Islet of Langerhans (tissue), 1 donor: ENCODE measurements at regions not wholly inside any gene's neighbourhood (a gene's known extent, or its start where the extent isn't known, plus 50 kb on each side); places are given as distances from the start of the nearest gene placed in this dataset.
"Not testable (repeated sequence)": the region's sequence is repeated elsewhere in the genome, so short reads cannot be mapped to it uniquely, and the experiment has no call there.

Source experiments
- FAIRE-seq: peaks from one replicate; lab custom pipeline; 2011; peaks lifted over from hg19 to GRCh38; lab: Jason Lieb, UNC

DNA sequence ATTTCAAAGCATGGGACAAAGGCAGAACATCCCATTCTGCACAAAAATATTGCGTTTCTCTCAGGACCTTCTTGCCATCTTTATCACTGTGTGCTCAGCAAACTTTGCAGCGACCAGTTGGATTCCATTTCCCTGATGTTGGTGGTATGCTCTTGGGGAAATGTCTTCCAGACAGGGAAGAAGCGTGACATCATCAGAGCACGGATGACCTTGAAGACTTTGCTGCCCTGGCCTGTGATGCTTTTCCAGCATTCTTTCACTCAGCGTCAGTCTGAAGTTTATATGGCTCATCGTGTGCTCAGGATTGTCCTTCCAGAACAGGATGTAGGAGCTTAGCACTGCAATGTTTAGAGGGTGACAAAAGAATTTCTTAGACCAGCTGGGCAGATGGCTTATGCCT lies 131.4 kb upstream of the F3 start:
- FAIRE-seq, result no peak

DNA sequence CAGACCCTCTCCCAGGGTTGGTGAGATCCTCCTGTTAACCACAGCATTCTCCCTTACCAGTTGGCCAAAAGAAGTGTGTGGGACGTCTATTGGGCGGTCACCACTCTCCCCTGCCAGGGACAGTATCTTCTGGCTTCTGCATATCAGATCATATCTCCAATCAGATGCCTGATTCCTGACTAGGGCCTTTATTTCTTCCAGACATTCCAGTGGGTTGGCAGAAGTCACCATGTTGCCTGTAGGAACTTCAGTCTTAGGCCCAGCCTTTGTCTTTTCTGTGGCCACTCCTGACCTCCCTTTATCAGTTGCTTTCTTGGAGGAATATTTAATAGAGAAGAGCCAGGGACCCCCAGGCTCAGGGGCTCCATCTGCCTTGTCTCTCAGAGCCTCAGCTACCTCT lies 130.4 kb upstream of the F3 start:
- FAIRE-seq, result no peak

DNA sequence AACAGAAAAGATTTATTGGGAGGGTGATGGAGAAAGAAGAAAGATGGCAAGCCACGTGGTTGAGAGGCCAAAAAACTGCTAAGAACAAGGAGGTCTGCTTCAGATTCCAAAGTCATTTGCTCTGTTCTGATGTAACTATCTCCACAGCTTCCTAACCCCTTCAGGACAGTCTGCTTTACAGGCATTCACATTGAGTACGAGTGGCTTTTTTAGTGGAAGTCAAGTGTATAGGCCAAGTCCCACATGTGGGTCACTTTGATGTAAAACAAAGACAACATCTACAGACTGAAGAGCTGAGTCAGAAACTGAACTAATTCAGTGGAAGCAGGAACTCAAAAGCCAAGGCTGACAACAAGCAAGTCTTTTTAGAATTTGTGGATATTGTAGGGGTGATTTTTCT lies 128.7 kb upstream of the F3 start:
- FAIRE-seq, result no peak

DNA sequence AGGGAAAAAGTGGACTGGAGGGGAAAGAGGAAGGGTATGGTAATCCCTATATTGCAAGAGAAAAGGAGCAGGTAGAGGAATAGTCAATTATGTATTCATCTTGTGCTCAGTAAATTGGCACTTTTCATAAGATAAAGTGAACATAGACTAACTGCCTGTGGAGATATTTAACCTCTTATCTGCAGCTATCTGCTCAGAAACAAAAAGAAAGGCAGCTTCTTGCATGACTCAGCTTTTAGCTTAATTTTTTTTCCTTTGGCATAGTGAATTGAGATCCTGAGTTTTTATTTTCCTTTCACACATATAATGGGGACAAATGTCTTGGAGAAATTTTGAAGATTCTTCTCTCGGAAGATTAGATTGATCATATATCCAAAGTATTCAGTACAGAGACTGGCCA lies 127.6 kb upstream of the F3 start:
- FAIRE-seq, result no peak

DNA sequence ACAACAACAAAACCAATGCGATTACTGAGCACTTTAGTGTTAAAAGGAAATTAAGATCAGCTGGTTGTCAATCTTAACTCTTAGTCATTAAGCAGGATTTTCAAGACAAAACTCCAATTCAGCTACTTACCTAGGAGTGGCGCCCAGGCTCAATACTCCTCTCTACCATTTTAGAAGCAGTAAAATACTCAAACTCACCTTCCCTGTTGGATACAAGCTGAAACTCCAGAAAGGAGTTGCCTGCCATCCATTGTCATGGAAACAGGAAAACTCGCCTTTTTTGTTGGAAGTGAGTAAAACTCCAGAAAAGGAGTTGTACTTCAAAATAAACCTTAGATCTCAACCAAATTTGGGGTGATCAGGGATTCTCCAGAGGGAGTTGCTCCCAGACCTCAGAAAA lies 127.0 kb upstream of the F3 start:
- no peak for FAIRE-seq

DNA sequence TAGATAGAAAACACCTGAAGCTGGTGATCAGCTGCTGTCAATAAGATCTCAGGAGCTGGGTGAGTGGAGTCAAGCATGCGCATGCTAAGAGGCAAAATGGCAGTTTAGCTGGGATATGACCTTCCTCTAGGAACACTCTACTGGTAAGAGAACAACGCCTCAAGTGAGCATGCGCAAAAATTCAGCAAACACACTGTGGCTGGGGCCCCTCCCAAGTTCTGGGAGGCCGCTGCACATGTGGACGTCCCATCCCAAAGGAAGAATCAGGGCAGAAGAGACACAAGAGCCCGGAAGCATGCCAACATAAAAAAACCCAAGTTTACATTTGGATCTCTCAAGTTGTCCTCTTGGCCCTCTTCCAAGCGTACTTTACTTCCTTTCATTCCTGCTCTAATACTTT lies 126.3 kb upstream of the F3 start:
- FAIRE-seq, result no peak

DNA sequence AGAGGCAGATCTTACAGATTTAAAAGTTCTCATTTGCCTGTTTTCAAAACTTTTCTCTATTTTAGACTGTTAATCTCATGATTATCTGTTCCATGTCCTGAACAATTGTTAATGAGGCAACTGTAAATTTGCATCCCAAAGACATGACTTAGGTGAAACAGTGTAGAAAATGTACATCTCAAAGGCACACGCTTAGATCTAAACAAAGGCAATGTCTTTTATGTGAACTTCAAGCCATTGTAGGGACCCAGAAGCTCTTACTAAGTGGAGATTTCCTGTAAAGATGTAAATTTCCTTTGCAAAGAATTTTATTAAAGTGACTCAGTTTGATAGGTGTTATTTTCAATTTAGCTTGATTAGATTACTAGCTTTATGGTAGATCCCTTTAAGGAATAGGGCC lies 125.2 kb upstream of the F3 start:
- FAIRE-seq, result no peak

DNA sequence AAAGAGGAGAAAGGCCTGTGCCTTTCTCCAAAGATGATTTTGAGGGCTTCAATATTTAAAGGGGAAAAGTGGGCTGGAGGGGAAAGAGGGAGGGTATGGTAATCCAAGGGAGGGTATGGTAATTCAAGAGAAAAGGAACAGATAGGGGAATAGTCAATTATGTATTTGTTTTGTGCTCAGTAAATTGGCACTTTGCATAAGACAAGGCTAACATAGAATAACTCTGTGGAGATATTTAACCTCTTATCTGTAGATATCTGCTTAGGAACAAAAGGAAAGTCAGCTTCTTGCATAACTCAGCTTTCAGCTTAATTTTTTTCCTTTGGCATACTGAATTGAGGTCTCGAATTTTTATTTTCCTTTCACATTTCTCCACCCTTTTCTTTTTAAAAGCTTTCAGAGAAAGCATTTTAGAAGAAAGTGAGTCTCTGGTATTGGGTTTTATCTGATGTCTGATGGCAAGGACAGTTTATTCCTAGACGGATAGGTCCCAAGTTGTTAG lies 119.9 kb upstream of the F3 start:
- FAIRE-seq, result no peak

DNA sequence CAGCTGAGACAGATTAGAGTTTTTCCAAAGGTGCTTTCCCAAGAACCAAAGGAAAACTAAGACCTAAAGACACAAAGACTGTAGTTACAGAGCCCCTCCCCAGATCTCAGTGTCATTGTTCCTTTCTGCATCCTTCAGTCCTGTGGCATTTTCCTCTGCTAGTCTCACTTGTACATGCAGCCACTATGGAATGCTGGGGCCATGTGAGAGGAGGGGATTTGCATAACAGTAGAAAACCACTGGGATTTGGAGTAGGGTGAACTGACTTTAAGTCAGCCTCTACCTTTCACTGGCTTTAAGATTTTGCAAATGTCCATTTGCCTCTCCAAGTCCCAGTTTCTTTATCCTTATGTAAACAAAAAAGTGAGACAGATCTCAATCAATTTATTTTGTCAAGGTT lies 119.4 kb upstream of the F3 start:
- FAIRE-seq, result no peak

DNA sequence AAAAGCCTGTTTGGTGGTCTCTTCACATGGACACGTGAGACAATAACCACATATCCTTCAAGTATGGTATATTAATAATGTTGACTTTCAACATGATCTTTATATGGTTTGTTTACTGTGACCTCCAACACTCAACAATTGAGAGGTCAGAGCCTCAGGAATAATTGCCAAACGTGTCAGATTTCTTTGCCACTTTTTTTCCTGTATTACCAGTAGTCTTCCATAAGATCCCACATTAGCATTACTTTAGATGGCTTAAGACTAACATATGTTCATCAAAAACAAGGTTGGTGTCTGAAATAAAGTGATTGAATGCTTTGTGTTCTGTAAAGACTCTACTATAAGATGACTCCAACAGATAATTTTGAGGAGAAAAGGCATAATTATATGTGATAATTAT lies 118.7 kb upstream of the F3 start:
- FAIRE-seq, result no peak

DNA sequence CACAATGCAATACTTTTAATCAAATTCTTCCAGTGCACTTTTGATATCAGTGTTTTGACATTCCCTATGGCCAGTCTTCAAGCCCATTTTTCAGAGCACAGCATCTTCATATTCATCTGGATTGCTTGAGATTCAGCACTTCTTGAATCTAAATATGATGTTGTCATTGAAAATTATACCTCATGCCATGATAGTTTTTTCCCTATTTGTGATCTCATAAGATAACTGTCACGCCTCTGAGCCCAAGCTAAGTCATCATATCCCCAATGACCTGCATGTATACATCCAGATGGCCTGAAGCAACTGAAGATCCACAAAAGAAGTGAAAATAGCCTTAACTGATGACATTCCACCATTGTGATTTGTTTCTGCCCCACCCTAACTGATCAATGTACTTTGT lies 117.6 kb upstream of the F3 start:
- not testable (repeated sequence) for FAIRE-seq

DNA sequence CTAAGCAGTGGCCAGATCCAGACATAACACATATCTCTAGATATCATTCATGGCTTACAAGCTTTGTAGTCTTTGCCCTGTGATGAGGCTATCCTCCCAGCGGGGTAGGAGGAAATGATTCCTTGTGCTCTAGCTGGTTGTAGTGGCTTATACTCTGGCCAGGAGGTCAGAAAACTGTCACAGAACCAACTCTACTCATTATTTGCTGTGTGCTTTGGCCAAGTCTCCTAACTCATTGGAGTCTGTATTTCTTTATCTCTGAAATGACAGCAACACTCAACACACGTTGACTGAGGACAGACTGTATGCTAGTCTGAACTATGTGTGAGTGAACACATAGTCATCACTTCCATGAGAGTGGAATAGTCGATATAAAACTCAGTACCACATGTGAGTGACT lies 116.7 kb upstream of the F3 start:
- no peak for FAIRE-seq

DNA sequence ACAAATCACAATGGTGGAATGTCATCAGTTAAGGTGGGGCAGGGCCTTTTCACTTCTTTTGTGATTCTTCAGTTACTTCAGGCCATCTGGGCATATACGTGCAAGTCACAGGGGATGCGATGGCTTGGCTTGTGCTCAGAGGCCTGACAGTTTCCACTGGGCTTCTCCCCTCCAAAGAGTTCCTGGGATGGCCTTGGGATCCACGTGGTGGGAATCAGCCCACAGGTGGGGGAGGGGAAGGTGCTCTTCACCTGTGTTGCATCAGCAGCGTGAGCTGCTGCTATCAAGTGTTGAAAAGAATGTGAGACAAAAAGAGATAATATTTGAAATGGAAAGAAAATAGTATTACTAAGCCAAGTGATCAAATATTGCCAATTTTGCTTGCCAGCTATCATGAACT lies 116.2 kb upstream of the F3 start:
- not testable (repeated sequence) for FAIRE-seq

DNA sequence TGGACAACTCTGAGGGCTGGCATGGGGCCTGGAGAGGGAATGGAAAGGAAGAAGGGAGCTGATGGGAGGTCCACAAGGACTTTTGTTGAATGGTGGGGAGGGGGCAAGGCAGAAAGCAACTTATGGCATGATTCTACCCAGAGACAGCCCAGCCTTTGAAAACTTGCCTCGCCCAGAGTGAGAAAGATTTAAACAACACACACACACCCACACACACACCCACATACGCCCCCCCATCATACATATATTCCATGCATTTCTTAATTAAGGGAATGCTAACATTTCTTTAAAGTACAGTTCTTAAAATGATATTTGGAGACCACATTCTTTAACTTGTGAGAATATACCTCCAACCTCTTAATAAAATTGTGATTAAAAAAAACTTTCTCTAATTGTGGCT lies 115.4 kb upstream of the F3 start:
- no peak for FAIRE-seq

DNA sequence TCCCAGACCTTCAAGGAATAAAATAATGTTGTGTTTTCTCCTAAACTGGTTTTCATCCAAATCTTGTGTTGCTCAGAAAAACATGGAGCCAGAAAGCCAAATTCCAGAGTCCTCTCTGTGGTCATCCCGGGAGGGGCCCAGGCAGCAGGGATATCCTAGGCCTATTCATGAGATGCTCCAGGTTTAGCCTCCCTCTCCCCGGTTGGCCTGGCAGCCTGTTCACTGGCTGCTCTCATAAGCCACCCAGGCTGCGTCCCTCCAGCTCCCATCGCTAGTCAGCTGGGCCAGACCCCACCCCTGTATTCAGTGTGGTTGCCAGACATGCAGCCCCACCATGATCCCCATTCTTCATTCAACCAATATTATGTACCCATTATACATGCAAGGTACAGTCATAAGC lies 113.4 kb upstream of the F3 start:
- no peak for FAIRE-seq

DNA sequence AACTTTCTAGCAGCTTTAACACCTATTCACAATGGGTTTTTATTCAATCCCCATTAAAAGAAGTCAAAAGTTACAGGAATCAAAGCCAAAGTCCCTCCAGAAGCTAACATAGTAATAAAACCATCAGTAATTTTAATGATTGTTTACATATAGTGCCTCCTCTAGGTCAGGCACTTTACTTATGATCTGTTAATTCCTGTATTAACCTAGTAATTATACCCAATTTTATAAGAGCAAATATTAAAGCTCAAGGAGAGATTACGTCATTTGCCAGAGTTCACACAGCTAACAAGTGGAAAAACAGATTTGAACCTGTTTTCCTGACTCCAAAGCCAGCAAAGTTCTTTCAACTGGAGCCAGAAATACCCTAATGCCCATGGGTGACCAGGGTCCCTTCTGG lies 112.9 kb upstream of the F3 start:
- no peak for FAIRE-seq

DNA sequence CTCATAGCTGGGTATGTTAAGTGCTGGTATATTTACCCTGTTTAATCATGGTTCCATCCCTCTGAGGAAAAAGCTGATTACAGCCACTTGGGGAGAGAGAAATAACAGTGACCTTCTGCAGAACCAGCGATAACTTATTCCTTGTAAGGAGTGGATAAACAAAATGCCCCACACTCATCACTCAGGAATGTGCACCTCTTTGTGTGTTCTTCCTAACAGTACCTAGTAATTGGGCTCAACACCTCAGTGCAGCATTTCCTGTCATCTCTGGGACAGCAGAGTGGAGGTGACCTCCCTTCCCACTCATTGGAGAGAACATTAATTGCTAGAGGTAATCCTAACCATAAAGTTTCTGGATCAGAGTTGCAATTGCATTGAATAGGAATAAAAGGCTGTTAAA lies 112.5 kb upstream of the F3 start:
- FAIRE-seq, result no peak

DNA sequence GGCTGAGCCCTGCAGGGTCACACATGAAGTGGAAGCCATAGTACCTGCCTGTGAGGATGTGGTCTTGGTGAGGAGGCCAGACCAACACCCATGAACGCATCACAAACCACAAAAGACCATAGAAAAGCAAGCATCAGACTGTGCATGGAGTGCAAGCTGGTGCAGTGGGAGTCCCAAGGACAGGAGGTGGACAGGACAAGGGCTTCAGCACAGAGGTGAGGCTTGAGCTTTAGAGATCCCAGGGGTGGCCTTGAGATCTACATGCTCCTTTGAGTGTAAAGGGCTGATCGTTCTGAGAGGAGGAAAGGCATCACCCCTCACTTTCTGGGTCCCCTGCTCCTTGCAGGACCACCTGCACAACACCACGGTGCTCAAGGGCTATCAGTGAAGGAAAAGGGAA lies 111.9 kb upstream of the F3 start:
- FAIRE-seq, result no peak

DNA sequence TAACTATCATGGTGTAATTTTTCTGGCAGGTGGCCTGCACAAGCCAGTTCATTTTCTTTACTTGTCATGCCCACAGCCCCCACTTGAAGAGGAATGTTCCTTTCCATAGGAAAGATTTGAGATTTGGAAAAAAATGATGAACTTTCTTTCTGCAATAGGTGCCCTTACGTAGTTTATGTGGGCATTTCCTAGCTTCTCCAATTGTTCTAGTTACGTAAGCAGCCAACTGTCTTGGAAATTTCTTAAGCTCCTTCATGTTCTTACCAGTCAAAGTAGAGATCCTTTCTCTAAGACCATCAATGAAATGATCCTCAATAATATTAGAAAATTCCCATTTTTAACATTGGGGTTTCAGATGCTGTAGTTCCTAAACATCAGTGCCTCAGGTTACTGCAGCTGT lies 109.5 kb upstream of the F3 start:
- FAIRE-seq, result no peak

DNA sequence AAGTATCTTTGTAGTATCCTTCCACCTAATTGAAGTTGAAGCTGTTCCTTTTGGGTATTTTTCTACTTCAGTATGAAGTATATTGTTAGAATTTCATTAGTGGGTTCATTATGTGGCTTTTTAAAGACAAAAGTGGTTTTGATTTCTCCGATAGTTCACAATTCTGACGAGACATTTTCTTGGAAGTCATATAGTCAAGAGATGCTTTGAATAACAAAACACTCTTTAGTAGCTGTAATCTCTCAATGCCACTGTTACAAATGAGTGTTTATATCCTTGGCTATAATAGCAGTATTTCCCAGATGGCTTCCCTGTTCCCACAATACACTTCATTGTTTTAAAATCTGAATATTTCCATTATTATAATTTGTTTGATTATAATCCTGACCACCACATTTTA lies 108.7 kb upstream of the F3 start:
- FAIRE-seq, result no peak

DNA sequence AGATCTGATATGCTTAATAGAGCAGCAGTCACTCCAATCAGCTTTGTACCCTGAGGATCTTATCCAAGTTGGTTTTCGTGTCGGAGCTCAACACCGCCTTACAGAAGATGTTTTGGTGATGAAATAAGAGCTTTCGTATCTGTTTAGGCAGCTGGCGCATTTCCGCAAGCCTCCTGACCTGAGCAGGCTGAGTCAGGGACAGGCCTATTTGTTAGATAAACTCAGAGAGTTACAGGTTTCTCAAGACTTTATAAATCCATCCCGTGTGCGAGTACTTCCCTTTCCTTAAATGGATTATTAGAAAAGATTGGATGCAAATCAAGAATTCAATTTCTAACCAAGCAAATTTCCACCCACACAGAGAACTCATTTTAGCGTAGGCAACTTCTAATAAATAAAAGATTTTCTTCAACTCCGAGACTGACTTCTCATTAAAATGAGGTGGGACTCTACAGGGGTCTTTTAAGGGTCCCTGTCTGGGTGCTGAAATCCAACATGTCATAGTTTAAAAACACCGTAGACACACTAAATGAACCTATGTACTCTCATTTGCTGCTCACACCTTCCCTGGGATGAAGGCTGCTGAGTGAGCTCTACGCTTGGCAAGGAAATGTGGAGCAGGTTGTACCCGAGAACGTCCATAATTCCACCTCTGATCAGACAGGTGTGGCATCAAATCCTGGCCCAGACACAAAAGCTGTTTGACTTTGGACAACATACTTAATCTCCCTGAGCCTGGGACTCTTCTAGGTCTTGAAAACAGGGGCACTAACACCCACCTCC lies 106.9 kb upstream of the F3 start:
- no peak for FAIRE-seq

DNA sequence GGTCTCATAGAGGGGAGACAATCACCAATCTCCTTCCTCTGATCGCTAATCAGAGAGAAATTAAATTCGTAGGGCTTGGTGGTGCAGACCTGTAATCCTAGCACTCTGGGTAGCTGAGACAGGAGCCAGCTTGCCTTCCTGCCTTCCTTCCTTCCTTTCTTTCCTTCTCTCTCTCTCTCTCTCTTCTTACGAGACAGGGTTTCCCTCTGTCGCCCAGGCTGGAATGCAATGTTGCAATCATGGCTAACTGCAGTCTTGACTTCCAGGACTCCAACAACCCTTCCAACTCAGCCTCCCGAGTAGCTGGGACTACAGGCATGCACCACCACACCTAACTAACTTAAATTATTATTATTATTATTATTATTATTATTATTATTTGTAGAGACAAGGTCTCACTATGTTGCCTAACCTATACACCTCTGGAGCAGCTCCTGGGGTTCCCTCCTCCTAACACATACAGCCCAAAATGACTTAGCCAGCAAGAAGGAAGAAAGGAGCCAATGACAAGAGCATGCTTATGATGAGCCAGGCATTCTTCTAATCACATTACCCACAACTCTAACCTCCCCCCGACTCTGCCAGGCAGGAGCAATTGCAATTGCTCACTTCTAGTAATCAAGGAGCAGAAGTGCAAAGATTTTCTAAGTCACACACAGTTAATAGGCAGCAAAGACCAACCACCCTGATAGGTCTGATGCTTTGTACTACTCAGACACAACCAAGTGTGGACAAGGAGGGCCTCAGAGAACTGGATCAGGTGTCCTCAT lies 105.4 kb upstream of the F3 start:
- FAIRE-seq, result no peak

DNA sequence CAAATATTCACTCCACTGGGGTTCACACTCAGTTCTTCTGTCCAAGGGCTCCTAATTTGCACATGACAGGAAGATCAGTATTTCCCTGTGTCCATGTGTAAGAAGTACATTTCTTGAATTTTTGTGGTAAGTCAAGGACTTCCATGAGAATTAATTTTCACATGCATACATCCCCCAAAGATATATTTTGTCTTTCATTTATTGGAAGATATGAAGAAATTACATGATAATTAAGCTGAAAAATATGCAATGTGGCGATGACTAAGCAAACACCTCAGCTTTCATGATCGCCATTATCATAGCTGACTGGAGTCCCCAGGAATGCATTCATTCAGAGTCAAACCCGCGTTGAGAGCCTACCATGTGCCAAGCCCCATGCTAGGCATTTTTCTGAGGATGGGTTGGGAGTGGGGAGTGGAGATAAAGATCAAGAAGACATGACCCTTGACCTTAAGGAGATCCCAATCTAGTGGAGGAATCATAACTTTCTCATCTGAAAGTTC lies 104.6 kb upstream of the F3 start:
- FAIRE-seq, result no peak

DNA sequence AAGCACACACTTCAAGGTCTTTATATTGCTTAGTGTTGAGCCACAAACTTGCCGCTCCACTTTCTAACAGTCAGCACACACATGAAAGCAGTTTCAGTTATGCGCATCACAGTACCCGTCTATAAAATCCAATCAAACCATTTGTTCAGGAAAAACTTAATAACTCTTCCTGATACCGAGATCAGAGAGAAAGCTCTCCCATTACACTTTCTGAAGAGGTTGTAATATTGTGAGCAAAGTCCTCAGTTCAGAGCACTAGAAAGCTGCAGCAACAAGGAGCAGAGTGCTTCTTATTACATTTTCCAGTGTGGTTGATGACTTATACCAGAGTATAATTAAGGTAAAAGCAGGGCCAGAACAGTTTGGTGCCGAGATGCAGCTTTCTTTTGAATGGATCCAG lies 102.8 kb upstream of the F3 start:
- no peak for FAIRE-seq
